A673 (cell line): ENCODE measurements at regions not wholly inside any gene's neighbourhood (a gene's known extent, or its start where the extent isn't known, plus 50 kb on each side); places are given as distances from the start of the nearest gene placed in this dataset.

Experiments
- BruUV-seq: library from RNA; stranded (reverse); fragments of 400-500 nt; replicated peaks from 2 replicates; lab custom pipeline; 2021; lab: Mats Ljungman, UMichigan
- CTCF ChIA-PET: fragments of 300-600 bp; sonication (Branson Sonifier 250); formaldehyde crosslinking; loops from one replicate; lab custom pipeline; 2022; ENCODE audit warnings: antibody characterized with exemption; lab: Charles Lee
- POLR2A ChIA-PET: fragments of 300-600 bp; sonication (Branson Sonifier 250); formaldehyde crosslinking; loops from one replicate; lab custom pipeline; 2022; ENCODE audit warnings: antibody characterized with exemption; ENCODE audit not compliant: low non-redundant PET; lab: Charles Lee
- DNase-seq: peaks from one replicate; pipeline ENCODE4 v3.0.0-alpha.2; 2015; ENCODE audit warnings: low spot score
- H3K27ac ChIP-seq: fragments of 200-600 bp; sonication (generic); 2 replicates; pipeline ENCODE4 v1.5.1; 2016; ENCODE audit warnings: mixed run types, low read depth, mild to moderate bottlenecking, mixed read lengths, antibody characterized with exemption, low read length; ENCODE audit not compliant: poor library complexity, severe bottlenecking
- H3K27me3 ChIP-seq: fragments of 200-600 bp; sonication (generic); replicated peaks from 2 replicates; pipeline ENCODE4 v1.6.1; 2017; ENCODE audit warnings: mixed run types, low read depth, mild to moderate bottlenecking, mixed read lengths, antibody characterized with exemption, low read length; ENCODE audit not compliant: insufficient read depth, poor library complexity
- H3K36me3 ChIP-seq: fragments of 200-600 bp; sonication (generic); 2 replicates; pipeline ENCODE4 v1.6.1; 2016; ENCODE audit warnings: mixed run types, mild to moderate bottlenecking, mixed read lengths, antibody characterized with exemption, low read length; ENCODE audit not compliant: insufficient read depth, poor library complexity, severe bottlenecking
- H3K4me1 ChIP-seq: fragments of 200-600 bp; sonication (generic); 2 replicates; pipeline ENCODE4 v1.6.1; 2017; ENCODE audit warnings: mixed run types, mild to moderate bottlenecking, mixed read lengths, antibody characterized with exemption, low read length; ENCODE audit not compliant: insufficient read depth, poor library complexity, severe bottlenecking
- H3K4me3 ChIP-seq: fragments of 200-600 bp; sonication (generic); 2 replicates; pipeline ENCODE4 v1.5.1; 2016; ENCODE audit warnings: low read depth, mixed run types, mild to moderate bottlenecking, mixed read lengths, low read length; ENCODE audit not compliant: poor library complexity, severe bottlenecking
- H3K9me3 ChIP-seq: fragments of 200-600 bp; sonication (generic); 2 replicates; pipeline ENCODE4 v1.6.1; 2016; ENCODE audit warnings: mixed run types, low read depth, mild to moderate bottlenecking, mixed read lengths, antibody characterized with exemption, low read length; ENCODE audit not compliant: poor library complexity, severe bottlenecking
- EZH2 ChIP-seq: fragments of 200-600 bp; sonication (generic); IDR thresholded peaks from 2 replicates; pipeline ENCODE4 v1.6.1; 2017; ENCODE audit warnings: borderline replicate concordance, low read depth, mild to moderate bottlenecking, mixed read lengths, antibody characterized with exemption, low read length; ENCODE audit not compliant: poor library complexity, severe bottlenecking
- intact Hi-C: fragments of 100-400 bp; cut with micrococcal nuclease; formaldehyde crosslinking; loops from one replicate; pipeline ENCODE4 v1.10.0; 2022; ENCODE audit not compliant: unreplicated experiment
- TF ChIP-seq, protein P1 (sequence below): fragments of 300-800, 200-600 bp; sonication (generic); conservative IDR thresholded peaks from 2 replicates; pipeline ENCODE4 v1.5.1; 2017; ENCODE audit warnings: low read depth, mild to moderate bottlenecking, antibody characterized with exemption, low read length, moderate library complexity, mixed read lengths

DNA sequence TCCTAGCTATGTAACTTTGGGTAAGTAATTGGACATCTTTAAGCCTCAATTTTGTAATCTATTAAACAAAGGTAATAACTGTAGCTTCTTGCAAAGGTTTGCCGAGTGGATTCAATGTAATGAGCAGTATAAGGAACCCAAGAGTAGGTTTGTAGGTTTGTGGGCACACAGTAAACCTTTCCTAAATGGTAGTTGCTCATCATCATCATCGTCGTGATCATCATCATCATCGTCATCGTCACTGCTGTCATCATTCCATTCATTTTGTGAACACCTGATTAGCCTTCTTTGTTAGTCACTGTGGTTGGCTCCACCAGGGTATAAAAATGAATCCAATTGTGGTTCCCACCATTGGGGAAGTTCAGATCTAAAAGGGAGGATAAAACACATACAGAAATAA lies 223.1 kb upstream of the KIRREL3 start:
- Histone ChIP-seq H3K4me3 (no peak overlapping the region), H3K4me1 (no peaks in the 10 kb centered on the region), H3K9me3 (no peaks in the 10 kb centered on the region), H3K27ac (no peak overlapping the region), H3K36me3 (no peaks in the 10 kb centered on the region), H3K27me3 (no peaks in the 10 kb centered on the region)
- DNase-seq: no peak
- ChIA-PET CTCF (no interaction called here), POLR2A (no interaction called here)
- no TSS peak for BruUV-seq
- intact Hi-C loops: no loop called here
- no peak for TF ChIP-seq EZH2
- TF ChIP-seq, protein P1, sequence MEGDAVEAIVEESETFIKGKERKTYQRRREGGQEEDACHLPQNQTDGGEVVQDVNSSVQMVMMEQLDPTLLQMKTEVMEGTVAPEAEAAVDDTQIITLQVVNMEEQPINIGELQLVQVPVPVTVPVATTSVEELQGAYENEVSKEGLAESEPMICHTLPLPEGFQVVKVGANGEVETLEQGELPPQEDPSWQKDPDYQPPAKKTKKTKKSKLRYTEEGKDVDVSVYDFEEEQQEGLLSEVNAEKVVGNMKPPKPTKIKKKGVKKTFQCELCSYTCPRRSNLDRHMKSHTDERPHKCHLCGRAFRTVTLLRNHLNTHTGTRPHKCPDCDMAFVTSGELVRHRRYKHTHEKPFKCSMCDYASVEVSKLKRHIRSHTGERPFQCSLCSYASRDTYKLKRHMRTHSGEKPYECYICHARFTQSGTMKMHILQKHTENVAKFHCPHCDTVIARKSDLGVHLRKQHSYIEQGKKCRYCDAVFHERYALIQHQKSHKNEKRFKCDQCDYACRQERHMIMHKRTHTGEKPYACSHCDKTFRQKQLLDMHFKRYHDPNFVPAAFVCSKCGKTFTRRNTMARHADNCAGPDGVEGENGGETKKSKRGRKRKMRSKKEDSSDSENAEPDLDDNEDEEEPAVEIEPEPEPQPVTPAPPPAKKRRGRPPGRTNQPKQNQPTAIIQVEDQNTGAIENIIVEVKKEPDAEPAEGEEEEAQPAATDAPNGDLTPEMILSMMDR: no peak

DNA sequence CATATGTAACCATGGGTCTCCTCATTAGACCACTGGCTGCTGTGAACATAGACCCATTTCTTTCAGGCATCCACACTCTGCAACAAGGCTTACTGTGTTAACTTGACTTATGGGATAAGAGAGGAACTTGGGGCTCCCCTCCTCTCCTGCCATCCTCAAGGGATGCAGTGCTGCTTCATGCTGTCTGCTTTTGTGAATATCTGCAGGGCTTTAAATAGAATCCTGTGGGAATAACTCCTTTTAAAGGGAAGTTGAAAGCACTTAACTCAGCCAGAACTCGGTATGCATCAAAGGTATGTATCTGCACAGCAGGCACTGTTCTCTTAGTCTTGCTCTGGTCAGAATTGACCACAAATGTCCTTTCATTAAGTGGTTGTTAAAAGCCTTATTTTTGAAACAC lies 222.5 kb upstream of the KIRREL3 start:
- BruUV-seq: no TSS peak
- CTCF ChIA-PET: no interaction called here
- H3K27me3 ChIP-seq: no peaks in the 10 kb centered on the region
- POLR2A ChIA-PET: no interaction called here
- no peaks in the 10 kb centered on the region for H3K4me1 ChIP-seq
- H3K27ac ChIP-seq: no peak overlapping the region
- TF ChIP-seq EZH2: no peak
- TF ChIP-seq, protein P1: no peak
- no peak for DNase-seq
- H3K9me3 ChIP-seq: no peaks in the 10 kb centered on the region
- intact Hi-C loops: no loop called here
- no peak overlapping the region for H3K4me3 ChIP-seq
- no peaks in the 10 kb centered on the region for H3K36me3 ChIP-seq

DNA sequence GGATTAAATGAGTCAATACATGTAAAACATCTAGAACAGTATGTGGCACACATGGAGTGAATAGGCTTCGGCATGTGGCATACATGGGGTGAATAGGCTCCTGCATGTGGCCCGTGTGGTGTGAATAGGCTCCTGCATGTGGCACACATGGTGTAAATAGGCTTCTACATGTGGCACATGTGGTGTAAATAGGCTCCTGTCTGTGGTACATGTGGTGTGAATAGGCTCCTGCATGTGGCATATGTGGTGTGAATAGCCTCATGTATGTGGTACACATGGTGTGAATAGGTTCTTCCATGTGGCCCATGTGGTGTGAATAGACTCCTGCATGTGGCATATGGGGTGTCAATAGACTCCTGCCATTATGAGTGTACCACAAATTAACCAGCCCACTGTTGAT lies 219.1 kb upstream of the KIRREL3 start:
- no peak overlapping the region for H3K27ac ChIP-seq
- DNase-seq: no peak
- no peaks in the 10 kb centered on the region for H3K4me1 ChIP-seq
- H3K4me3 ChIP-seq: no peak overlapping the region
- intact Hi-C loops: no loop called here
- BruUV-seq: no TSS peak
- ChIA-PET POLR2A (no interaction called here), CTCF (no interaction called here)
- peaks cover 6% of the 10 kb centered on the region for H3K27me3 ChIP-seq
- no peaks in the 10 kb centered on the region for H3K36me3 ChIP-seq
- no peak for TF ChIP-seq EZH2
- H3K9me3 ChIP-seq: no peaks in the 10 kb centered on the region

DNA sequence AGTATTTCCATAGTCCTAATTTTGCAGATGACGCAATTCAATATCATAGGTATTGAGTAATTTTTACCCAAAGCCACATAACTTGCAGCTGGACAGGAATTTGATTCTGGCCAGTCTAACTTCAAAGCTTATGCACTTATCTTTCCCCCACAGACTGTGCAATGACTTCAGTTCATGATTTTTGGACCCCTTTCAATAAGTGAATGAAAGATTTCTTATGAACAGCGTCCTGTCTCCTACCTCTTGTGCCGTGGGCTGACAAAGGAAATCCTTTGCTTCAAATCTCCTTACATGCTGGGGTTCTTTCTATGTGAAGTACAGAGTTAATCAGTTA lies 217.7 kb upstream of the KIRREL3 start:
- CTCF ChIA-PET: no interaction called here
- Histone ChIP-seq H3K4me1 (no peaks in the 10 kb centered on the region), H3K27me3 (peaks cover 6% of the 10 kb centered on the region), H3K9me3 (no peaks in the 10 kb centered on the region), H3K4me3 (no peak overlapping the region), H3K36me3 (no peaks in the 10 kb centered on the region), H3K27ac (no peak overlapping the region)
- no peak for TF ChIP-seq EZH2
- TF ChIP-seq, protein P1: no peak
- no peak for DNase-seq
- POLR2A ChIA-PET: no interaction called here
- intact Hi-C loops: no loop called here
- no TSS peak for BruUV-seq
